T-helper 1 cell treated with Interleukin-12 subunit alpha and Interleukin-12 subunit beta and Interleukin-4 antibody, amounts not matched to agents 30 μg/mL and 1 μg/mL, for 36 hours (primary cell): ENCODE measurements at regions not wholly inside any gene's neighbourhood (a gene's known extent, or its start where the extent isn't known, plus 50 kb on each side); places are given as distances from the start of the nearest gene placed in this dataset.
"Not testable (repeated sequence)": the region's sequence is repeated elsewhere in the genome, so short reads cannot be mapped to it uniquely, and the experiment has no call there.

Source experiments
- H3K27ac Mint-ChIP-seq: one replicate; pipeline ENCODE4 v1.8.0; 2021; ENCODE audit warnings: mild to moderate bottlenecking, mixed read lengths
- H3K27me3 Mint-ChIP-seq: one replicate; pipeline ENCODE4 v1.8.0; 2021; ENCODE audit warnings: low read depth, mixed read lengths
- H3K36me3 Mint-ChIP-seq: one replicate; pipeline ENCODE4 v1.8.0; 2021; ENCODE audit warnings: low read depth, mixed read lengths
- H3K4me1 Mint-ChIP-seq: one replicate; pipeline ENCODE4 v1.8.0; 2021; ENCODE audit warnings: low read depth, mixed read lengths
- H3K4me3 Mint-ChIP-seq: one replicate; pipeline ENCODE4 v1.8.0; 2021; ENCODE audit warnings: mild to moderate bottlenecking, moderate library complexity, mixed read lengths
- H3K9me3 Mint-ChIP-seq: one replicate; pipeline ENCODE4 v1.8.0; 2021; ENCODE audit warnings: mixed read lengths

GRCh38 chr6:13874191-13874549 lies 50.6 kb upstream of the RNF182 start:
- Mint-ChIP-seq H3K4me3 (peak overlapping the region; percentile 77), H3K9me3 (no peaks in the 10 kb centered on the region), H3K36me3 (no peaks in the 10 kb centered on the region), H3K4me1 (peaks cover 5% of the 10 kb centered on the region), H3K27me3 (peaks cover 9% of the 10 kb centered on the region), H3K27ac (no peak overlapping the region)

DNA sequence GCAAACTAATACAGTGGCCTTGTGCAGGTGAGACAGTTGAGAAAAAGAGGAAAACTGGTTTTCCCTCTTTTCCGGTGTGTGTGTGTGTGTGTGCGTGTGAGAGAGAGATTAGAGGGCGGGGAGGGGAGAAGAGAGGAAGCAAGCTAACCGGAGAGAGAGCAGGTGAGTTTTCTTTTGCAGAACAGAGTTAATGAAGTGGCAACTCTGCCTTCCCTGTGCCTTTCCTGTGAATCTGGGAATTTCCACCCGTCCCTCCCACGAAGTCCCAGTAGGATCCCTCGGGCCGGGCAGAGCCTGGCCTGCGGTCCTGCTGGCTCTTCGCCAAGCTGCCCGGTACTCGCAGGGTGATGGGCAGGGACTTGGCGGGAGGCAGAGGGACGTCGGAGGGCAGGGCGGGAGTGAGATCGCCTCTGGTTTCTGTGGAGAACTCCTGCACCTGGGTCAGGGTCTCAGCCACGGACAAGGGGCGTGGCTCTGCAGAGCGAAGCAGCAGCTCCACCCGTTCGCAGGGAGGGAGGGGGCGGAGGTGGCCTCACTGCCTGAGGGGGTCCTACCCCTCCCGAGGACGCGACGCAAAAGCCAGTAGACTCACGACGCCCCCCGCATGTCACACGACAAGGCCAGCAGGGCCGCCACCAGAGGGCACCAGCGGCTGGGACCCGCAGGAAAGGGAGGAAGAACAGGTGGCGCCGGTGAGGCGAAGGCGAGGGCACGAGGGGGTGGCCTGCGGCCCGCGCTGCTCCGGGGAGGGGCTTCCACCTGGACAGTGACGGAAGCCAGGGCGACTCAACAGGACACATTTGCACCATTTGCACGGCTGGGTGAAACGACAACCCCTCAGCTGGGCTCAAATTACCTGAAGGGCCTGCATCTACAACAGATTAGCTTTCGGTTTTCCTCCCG lies 51.2 kb upstream of the RNF182 start:
- Mint-ChIP-seq H3K4me3 (peak overlapping the region; percentile 77), H3K4me1 (peaks cover 5% of the 10 kb centered on the region), H3K36me3 (no peaks in the 10 kb centered on the region), H3K27me3 (peaks cover 9% of the 10 kb centered on the region), H3K9me3 (no peaks in the 10 kb centered on the region), H3K27ac (no peak overlapping the region)

- no peaks in the 10 kb centered on the region for H3K36me3 Mint-ChIP-seq
- H3K27ac Mint-ChIP-seq: no peak overlapping the region
- peak overlapping the region; percentile 76 for H3K4me3 Mint-ChIP-seq
- peaks cover 5% of the 10 kb centered on the region for H3K4me1 Mint-ChIP-seq
- no peaks in the 10 kb centered on the region for H3K9me3 Mint-ChIP-seq
- H3K27me3 Mint-ChIP-seq: peaks cover 9% of the 10 kb centered on the region
Observed at GRCh38 chr6:13872681-13873080, 52.1 kb upstream of the RNF182 start.

DNA sequence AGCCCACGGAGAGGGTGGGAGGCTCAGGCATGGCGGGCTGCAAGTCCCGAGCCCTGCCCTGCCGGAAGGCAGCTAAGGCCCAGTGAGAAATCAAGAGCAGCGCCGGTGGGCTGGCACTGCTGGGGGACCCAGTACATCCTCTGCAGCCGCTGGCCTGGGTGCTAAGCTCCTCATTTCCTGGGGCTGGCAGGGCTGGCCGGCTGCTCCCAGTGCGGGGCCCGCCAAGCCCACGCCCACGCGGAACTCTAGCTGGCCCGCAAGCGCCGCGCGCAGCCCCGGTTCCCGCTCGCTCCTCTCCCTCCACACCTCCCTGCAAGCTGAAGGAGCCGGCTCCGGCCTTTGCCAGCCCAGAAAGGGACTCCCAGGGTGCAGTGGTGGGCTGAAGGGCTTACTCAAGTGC lies 52.7 kb upstream of the RNF182 start:
- not testable (repeated sequence) for H3K36me3 Mint-ChIP-seq, H3K27ac Mint-ChIP-seq, H3K27me3 Mint-ChIP-seq, H3K9me3 Mint-ChIP-seq, H3K4me3 Mint-ChIP-seq, H3K4me1 Mint-ChIP-seq

DNA sequence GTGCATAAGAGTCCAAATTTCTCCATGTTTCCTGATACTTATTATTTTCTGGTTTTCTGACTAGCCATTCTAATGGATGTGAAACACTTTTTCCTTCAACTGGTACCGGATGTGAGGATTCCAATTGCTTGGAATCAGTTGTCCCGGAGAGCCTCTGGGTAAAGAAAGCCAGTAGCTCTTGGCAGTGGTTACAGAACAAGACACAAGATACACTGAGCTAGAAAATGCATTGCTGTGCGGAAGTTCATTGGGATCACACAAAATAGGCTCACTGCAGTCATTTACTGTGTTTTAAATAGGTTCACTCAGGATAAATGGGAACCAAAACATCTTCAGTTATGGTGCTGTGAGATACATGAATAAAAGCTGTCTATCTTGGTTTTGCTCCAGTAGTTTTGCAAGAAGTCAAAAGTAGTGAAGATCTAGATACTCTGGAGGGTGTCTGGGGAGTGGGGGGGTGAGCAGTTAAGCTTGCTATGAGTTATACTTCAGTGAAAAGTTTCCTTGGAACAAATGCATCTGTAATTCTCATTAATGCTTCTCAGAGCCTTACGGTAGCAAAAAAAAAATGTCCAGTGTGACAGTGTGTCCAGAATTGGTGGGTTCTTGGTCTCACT lies 54.4 kb upstream of the RNF182 start:
- Mint-ChIP-seq H3K27me3 (peaks cover 3% of the 10 kb centered on the region), H3K4me3 (no peak overlapping the region), H3K36me3 (no peaks in the 10 kb centered on the region), H3K4me1 (peaks cover 5% of the 10 kb centered on the region), H3K27ac (no peak overlapping the region), H3K9me3 (no peaks in the 10 kb centered on the region)

GRCh38 chr6:13868236-13868635 lies 53.9 kb upstream of the MCUR1 start:
- Mint-ChIP-seq H3K36me3 (no peaks in the 10 kb centered on the region), H3K27me3 (peaks cover 17% of the 10 kb centered on the region), H3K9me3 (no peaks in the 10 kb centered on the region), H3K4me1 (peaks cover 4% of the 10 kb centered on the region), H3K4me3 (no peak overlapping the region), H3K27ac (no peak overlapping the region)

GRCh38 chr6:13866301-13866700 lies 51.9 kb upstream of the MCUR1 start:
- no peak overlapping the region for H3K4me3 Mint-ChIP-seq
- H3K9me3 Mint-ChIP-seq: no peaks in the 10 kb centered on the region
- H3K27ac Mint-ChIP-seq: no peak overlapping the region
- H3K4me1 Mint-ChIP-seq: no peaks in the 10 kb centered on the region
- peaks cover 26% of the 10 kb centered on the region for H3K27me3 Mint-ChIP-seq
- H3K36me3 Mint-ChIP-seq: no peaks in the 10 kb centered on the region

DNA sequence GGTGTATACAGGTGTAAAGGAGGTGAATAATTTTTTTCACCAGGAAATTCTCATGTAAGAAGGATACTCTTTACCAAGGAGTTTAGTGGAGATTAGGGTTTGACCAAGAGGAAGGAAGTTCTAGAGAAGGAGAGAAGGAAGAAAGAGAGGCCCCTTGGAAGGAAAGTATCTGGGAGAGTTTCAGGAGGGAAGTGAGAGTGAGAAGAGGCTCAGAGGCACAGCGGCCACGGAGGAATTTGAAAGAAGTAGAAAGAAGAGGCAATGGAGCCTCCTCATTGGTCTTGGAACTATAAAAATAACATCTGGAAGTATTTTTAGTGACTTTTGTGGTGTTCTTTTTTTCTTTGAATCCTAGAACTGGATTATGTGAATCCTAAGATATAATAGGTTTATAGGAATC lies 50.8 kb upstream of the MCUR1 start:
- Mint-ChIP-seq H3K4me3 (no peak overlapping the region), H3K27ac (no peak overlapping the region), H3K27me3 (peaks cover 36% of the 10 kb centered on the region), H3K9me3 (no peaks in the 10 kb centered on the region), H3K36me3 (no peaks in the 10 kb centered on the region), H3K4me1 (no peaks in the 10 kb centered on the region)

DNA sequence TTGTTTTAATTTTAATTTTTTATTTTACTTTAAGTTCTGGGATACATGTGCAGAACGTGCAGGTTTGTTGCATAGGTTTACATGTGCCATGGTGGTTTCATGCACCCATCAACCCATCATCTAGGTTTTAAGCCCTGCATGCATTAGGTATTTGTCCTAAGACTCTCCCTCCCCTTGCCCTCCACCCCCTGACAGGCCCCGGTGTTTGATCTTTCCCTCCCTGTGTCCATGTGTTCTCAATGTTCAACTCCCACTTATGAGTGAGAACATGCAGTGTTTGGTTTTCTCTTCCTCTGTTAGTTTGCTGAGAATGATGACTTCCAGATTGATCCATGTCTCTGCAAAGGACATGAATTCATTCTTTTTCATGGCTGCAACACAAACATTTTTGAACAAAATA lies 50.3 kb upstream of the MCUR1 start:
- not testable (repeated sequence) for H3K4me1 Mint-ChIP-seq, H3K27ac Mint-ChIP-seq, H3K9me3 Mint-ChIP-seq, H3K36me3 Mint-ChIP-seq, H3K4me3 Mint-ChIP-seq
- H3K27me3 Mint-ChIP-seq: peaks cover 37% of the 10 kb centered on the region
